Activated naive CD4-positive, alpha-beta T cell treated with anti-CD3 and anti-CD28 coated beads for 36 hours (primary cell): ENCODE measurements at regions not wholly inside any gene's neighbourhood (a gene's known extent, or its start where the extent isn't known, plus 50 kb on each side); places are given as distances from the start of the nearest gene placed in this dataset.
A peak's percentile ranks its signal among the peaks of the same experiment; 100 is the strongest.

Experiments used
- CTCF ChIA-PET: fragments of 350-600 bp; sonication (Branson Sonifier 250); formaldehyde crosslinking; loops from one replicate; lab custom pipeline; 2021; ENCODE audit warnings: antibody characterized with exemption; lab: Charles Lee
- DNase-seq: peaks from one replicate; pipeline ENCODE4 v3.0.0-alpha.2; 2020
- H3K27ac Mint-ChIP-seq: one replicate; pipeline ENCODE4 v1.8.0; 2021; ENCODE audit warnings: mild to moderate bottlenecking, mixed read lengths
- H3K27me3 Mint-ChIP-seq: one replicate; pipeline ENCODE4 v1.8.0; 2021; ENCODE audit warnings: low read depth, mixed read lengths
- H3K36me3 Mint-ChIP-seq: one replicate; pipeline ENCODE4 v1.8.0; 2021; ENCODE audit warnings: low read depth, mixed read lengths
- H3K4me1 Mint-ChIP-seq: one replicate; pipeline ENCODE4 v1.8.0; 2021; ENCODE audit warnings: low read depth, mixed read lengths
- H3K4me3 Mint-ChIP-seq: one replicate; pipeline ENCODE4 v1.8.0; 2021; ENCODE audit warnings: mild to moderate bottlenecking, moderate library complexity, mixed read lengths
- H3K9me3 Mint-ChIP-seq: one replicate; pipeline ENCODE4 v1.8.0; 2021; ENCODE audit warnings: mixed read lengths
- intact Hi-C: fragments of 100-400 bp; cut with micrococcal nuclease; formaldehyde crosslinking; loops from one replicate; pipeline ENCODE4 v1.15.1; 2023

GRCh38 chr6:137434640-137435039 is 59.6 kb downstream of the OLIG3 start:
- intact Hi-C loops, result no loop called here
- no peak overlapping the region for H3K27ac Mint-ChIP-seq
- H3K4me3 Mint-ChIP-seq, result no peak overlapping the region
- DNase-seq, result no peak
- CTCF ChIA-PET, result no interaction called here
- no peaks in the 10 kb centered on the region for H3K9me3 Mint-ChIP-seq
- no peaks in the 10 kb centered on the region for H3K4me1 Mint-ChIP-seq
- H3K36me3 Mint-ChIP-seq, result no peaks in the 10 kb centered on the region
- no peaks in the 10 kb centered on the region for H3K27me3 Mint-ChIP-seq

- Mint-ChIP-seq H3K4me1 (no peaks in the 10 kb centered on the region), H3K36me3 (no peaks in the 10 kb centered on the region), H3K27me3 (no peaks in the 10 kb centered on the region), H3K4me3 (no peak overlapping the region), H3K9me3 (no peaks in the 10 kb centered on the region), H3K27ac (no peak overlapping the region)
- CTCF ChIA-PET, result interaction anchor here (1.4 kb wide), 1 partner anchor 117 kb away, joined by 3 read pairs; no protein-coding TSS in a partner anchor
- intact Hi-C loops, result no loop called here
- DNase-seq, result no peak
Measured at GRCh38 chr6:137432054-137432611, 62.1 kb downstream of the OLIG3 start.

GRCh38 chr6:137430954-137431353 is 63.2 kb downstream of the OLIG3 start:
- Mint-ChIP-seq H3K4me1 (no peaks in the 10 kb centered on the region), H3K27me3 (no peaks in the 10 kb centered on the region), H3K4me3 (no peak overlapping the region), H3K36me3 (no peaks in the 10 kb centered on the region), H3K27ac (no peak overlapping the region), H3K9me3 (no peaks in the 10 kb centered on the region)
- intact Hi-C loops, result no loop called here
- CTCF ChIA-PET, result interaction anchor here (1.4 kb wide), 1 partner anchor 116 kb away, joined by 3 read pairs; no protein-coding TSS in a partner anchor
- DNase-seq, result no peak

- no peak overlapping the region for H3K4me3 Mint-ChIP-seq
- no peaks in the 10 kb centered on the region for H3K27me3 Mint-ChIP-seq
- H3K4me1 Mint-ChIP-seq, result peaks cover 18% of the 10 kb centered on the region
- no peak for DNase-seq
- intact Hi-C loops, result no loop called here
- CTCF ChIA-PET, result interaction anchor here (1.0 to 1.1 kb wide), 2 partner anchors 84 to 162 kb away, joined by 3 read pairs; no protein-coding TSS in a partner anchor
- H3K36me3 Mint-ChIP-seq, result no peaks in the 10 kb centered on the region
- no peak overlapping the region for H3K27ac Mint-ChIP-seq
- no peaks in the 10 kb centered on the region for H3K9me3 Mint-ChIP-seq
Measured at GRCh38 chr6:137427656-137428290, 66.4 kb downstream of the OLIG3 start.

- no peak for DNase-seq
- intact Hi-C loops, result no loop called here
- CTCF ChIA-PET, result interaction anchor here (0.5 to 1.4 kb wide), 2 partner anchors 60 to 104 kb away, joined by 3 read pairs; no protein-coding TSS in a partner anchor
- no peaks in the 10 kb centered on the region for H3K36me3 Mint-ChIP-seq
- no peak overlapping the region for H3K27ac Mint-ChIP-seq
- H3K4me1 Mint-ChIP-seq, result peaks cover 18% of the 10 kb centered on the region
- H3K9me3 Mint-ChIP-seq, result no peaks in the 10 kb centered on the region
- H3K4me3 Mint-ChIP-seq, result no peak overlapping the region
- no peaks in the 10 kb centered on the region for H3K27me3 Mint-ChIP-seq
Measured at GRCh38 chr6:137426007-137426689, 68.0 kb downstream of the OLIG3 start.

GRCh38 chr6:137424251-137424650 is 69.9 kb downstream of the OLIG3 start:
- H3K36me3 Mint-ChIP-seq, result no peaks in the 10 kb centered on the region
- H3K27ac Mint-ChIP-seq, result no peak overlapping the region
- intact Hi-C loops, result no loop called here
- no peak for DNase-seq
- H3K4me3 Mint-ChIP-seq, result no peak overlapping the region
- CTCF ChIA-PET, result interaction anchor here (0.6 to 0.8 kb wide), 2 partner anchors 31 to 183 kb away, joined by 3 read pairs; no protein-coding TSS in a partner anchor
- H3K27me3 Mint-ChIP-seq, result no peaks in the 10 kb centered on the region
- peaks cover 18% of the 10 kb centered on the region for H3K4me1 Mint-ChIP-seq
- no peaks in the 10 kb centered on the region for H3K9me3 Mint-ChIP-seq

- CTCF ChIA-PET, result interaction anchor here (0.7 to 0.8 kb wide), 2 partner anchors 11 to 184 kb away, joined by 3 read pairs; no protein-coding TSS in a partner anchor
- Mint-ChIP-seq H3K9me3 (no peaks in the 10 kb centered on the region), H3K4me1 (peaks cover 18% of the 10 kb centered on the region), H3K27ac (no peak overlapping the region), H3K4me3 (no peak overlapping the region), H3K27me3 (no peaks in the 10 kb centered on the region), H3K36me3 (no peaks in the 10 kb centered on the region)
- DNase-seq, result no peak
- intact Hi-C loops, result no loop called here
Measured at GRCh38 chr6:137423451-137424168, 70.6 kb downstream of the OLIG3 start.

GRCh38 chr6:137417396-137417795 is 76.8 kb downstream of the OLIG3 start:
- Mint-ChIP-seq H3K4me3 (no peak overlapping the region), H3K4me1 (peaks cover 11% of the 10 kb centered on the region), H3K27ac (no peak overlapping the region), H3K27me3 (no peaks in the 10 kb centered on the region), H3K9me3 (no peaks in the 10 kb centered on the region), H3K36me3 (no peaks in the 10 kb centered on the region)
- DNase-seq, result no peak
- CTCF ChIA-PET, result interaction anchor here (1.1 to 3.1 kb wide), 3 partner anchors 76 to 323 kb away, joined by 3 to 22 read pairs (median 3); no protein-coding TSS in a partner anchor
- intact Hi-C loops, result no loop called here

GRCh38 chr6:137416376-137417109 is 77.7 kb downstream of the OLIG3 start:
- Mint-ChIP-seq H3K4me3 (no peak overlapping the region), H3K9me3 (no peaks in the 10 kb centered on the region), H3K27ac (no peak overlapping the region), H3K27me3 (no peaks in the 10 kb centered on the region), H3K36me3 (no peaks in the 10 kb centered on the region), H3K4me1 (peaks cover 11% of the 10 kb centered on the region)
- intact Hi-C loops, result no loop called here
- no peak for DNase-seq
- CTCF ChIA-PET, result interaction anchor here (0.7 to 3.1 kb wide), 5 partner anchors 75 to 1009 kb away, joined by 3 to 22 read pairs (median 4); no protein-coding TSS in a partner anchor

GRCh38 chr6:137415834-137416190 is 78.4 kb downstream of the OLIG3 start:
- Mint-ChIP-seq H3K9me3 (no peaks in the 10 kb centered on the region), H3K4me3 (peak overlapping the region; percentile 65), H3K27ac (no peak overlapping the region), H3K4me1 (peaks cover 11% of the 10 kb centered on the region), H3K27me3 (no peaks in the 10 kb centered on the region), H3K36me3 (no peaks in the 10 kb centered on the region)
- intact Hi-C loops, result loop anchor here (1.0 kb wide), 10 partner anchors 27 to 340 kb away; no protein-coding TSS in a partner anchor
- CTCF ChIA-PET, result interaction anchor here (0.7 to 3.1 kb wide), 17 partner anchors 14 to 327 kb away, joined by 3 to 22 read pairs (median 4); no protein-coding TSS in a partner anchor
- DNase-seq, result no peak

- CTCF ChIA-PET, result interaction anchor here (0.6 to 3.1 kb wide), 17 partner anchors 14 to 327 kb away, joined by 3 to 22 read pairs (median 4); no protein-coding TSS in a partner anchor
- H3K4me3 Mint-ChIP-seq, result peak overlapping the region; percentile 65
- H3K27me3 Mint-ChIP-seq, result no peaks in the 10 kb centered on the region
- H3K36me3 Mint-ChIP-seq, result no peaks in the 10 kb centered on the region
- intact Hi-C loops, result loop anchor here (1.0 kb wide), 10 partner anchors 26 to 339 kb away; no protein-coding TSS in a partner anchor
- H3K4me1 Mint-ChIP-seq, result peaks cover 11% of the 10 kb centered on the region
- DNase-seq, result peak; percentile 80
- no peak overlapping the region for H3K27ac Mint-ChIP-seq
- H3K9me3 Mint-ChIP-seq, result no peaks in the 10 kb centered on the region
Measured at GRCh38 chr6:137415127-137415833, 78.9 kb downstream of the OLIG3 start.
